Nephron (organoid): ENCODE measurements at regions not wholly inside any gene's neighbourhood (a gene's known extent, or its start where the extent isn't known, plus 50 kb on each side); places are given as distances from the start of the nearest gene placed in this dataset.
"Not testable (repeated sequence)": the region's sequence is repeated elsewhere in the genome, so short reads cannot be mapped to it uniquely, and the experiment has no call there.

Source experiments
- H3K27ac Mint-ChIP-seq, 3 experiments: 2 replicates each; pipeline ENCODE4 v1.8.0; 2020; ENCODE audit warnings: mixed read lengths in 3 of 3, mild to moderate bottlenecking in 2 of 3, moderate library complexity in 1 of 3
- H3K27me3 Mint-ChIP-seq: 2 replicates; pipeline ENCODE4 v1.8.0; 2021; ENCODE audit warnings: low read depth, mild to moderate bottlenecking, moderate library complexity, mixed read lengths
- H3K36me3 Mint-ChIP-seq: 2 replicates; pipeline ENCODE4 v1.8.0; 2020; ENCODE audit warnings: low read depth, mixed read lengths
- H3K4me1 Mint-ChIP-seq: 2 replicates; pipeline ENCODE4 v1.8.0; 2020; ENCODE audit warnings: mixed read lengths
- H3K4me3 Mint-ChIP-seq, 3 experiments: 2 replicates each; pipeline ENCODE4 v1.8.0; 2020; ENCODE audit warnings: mild to moderate bottlenecking in 3 of 3, mixed read lengths in 3 of 3, moderate library complexity in 2 of 3
- H3K9me3 Mint-ChIP-seq: 2 replicates; pipeline ENCODE4 v1.8.0; 2020; ENCODE audit warnings: mixed read lengths
- TF ChIP-seq, protein P1 (sequence below), 3 experiments: fragments of 200-600 bp; sonication (generic); IDR thresholded peaks; one replicate each; pipeline ENCODE4 v1.5.0; 2021; ENCODE audit warnings: antibody characterized with exemption in 3 of 3; ENCODE audit not compliant: unreplicated experiment in 3 of 3

- Mint-ChIP-seq H3K27me3 (no peaks in the 10 kb centered on the region), H3K4me1 (no peaks in the 10 kb centered on the region), H3K9me3 (peaks cover 56% of the 10 kb centered on the region), H3K4me3 (no peak overlapping the region), H3K36me3 (no peaks in the 10 kb centered on the region), H3K27ac (no peak overlapping the region)
- TF ChIP-seq, protein P1, sequence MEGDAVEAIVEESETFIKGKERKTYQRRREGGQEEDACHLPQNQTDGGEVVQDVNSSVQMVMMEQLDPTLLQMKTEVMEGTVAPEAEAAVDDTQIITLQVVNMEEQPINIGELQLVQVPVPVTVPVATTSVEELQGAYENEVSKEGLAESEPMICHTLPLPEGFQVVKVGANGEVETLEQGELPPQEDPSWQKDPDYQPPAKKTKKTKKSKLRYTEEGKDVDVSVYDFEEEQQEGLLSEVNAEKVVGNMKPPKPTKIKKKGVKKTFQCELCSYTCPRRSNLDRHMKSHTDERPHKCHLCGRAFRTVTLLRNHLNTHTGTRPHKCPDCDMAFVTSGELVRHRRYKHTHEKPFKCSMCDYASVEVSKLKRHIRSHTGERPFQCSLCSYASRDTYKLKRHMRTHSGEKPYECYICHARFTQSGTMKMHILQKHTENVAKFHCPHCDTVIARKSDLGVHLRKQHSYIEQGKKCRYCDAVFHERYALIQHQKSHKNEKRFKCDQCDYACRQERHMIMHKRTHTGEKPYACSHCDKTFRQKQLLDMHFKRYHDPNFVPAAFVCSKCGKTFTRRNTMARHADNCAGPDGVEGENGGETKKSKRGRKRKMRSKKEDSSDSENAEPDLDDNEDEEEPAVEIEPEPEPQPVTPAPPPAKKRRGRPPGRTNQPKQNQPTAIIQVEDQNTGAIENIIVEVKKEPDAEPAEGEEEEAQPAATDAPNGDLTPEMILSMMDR (IDR thresholded peaks at IDR 0.05; ENCODE audit: unreplicated experiment in 3 of 3): no peak
Observed at GRCh38 chr14:106378191-106378590, 851.8 kb downstream of the TMEM121 start.

GRCh38 chr14:106380740-106381139, 854.4 kb downstream of the TMEM121 start:
- Mint-ChIP-seq H3K27ac (no peak overlapping the region), H3K36me3 (no peaks in the 10 kb centered on the region), H3K27me3 (no peaks in the 10 kb centered on the region), H3K4me3 (no peak overlapping the region), H3K4me1 (no peaks in the 10 kb centered on the region), H3K9me3 (peaks cover 54% of the 10 kb centered on the region)
- TF ChIP-seq, protein P1 (IDR thresholded peaks at IDR 0.05; ENCODE audit: unreplicated experiment in 3 of 3): no peak

- H3K9me3 Mint-ChIP-seq: peaks cover 70% of the 10 kb centered on the region
- not testable (repeated sequence) for H3K4me1 Mint-ChIP-seq, H3K27me3 Mint-ChIP-seq, H3K36me3 Mint-ChIP-seq, H3K27ac Mint-ChIP-seq, H3K4me3 Mint-ChIP-seq
Observed at GRCh38 chr14:106389186-106389585, 862.8 kb downstream of the TMEM121 start.

GRCh38 chr14:106390401-106390800, 864.0 kb downstream of the TMEM121 start:
- TF ChIP-seq, protein P1 (IDR thresholded peaks at IDR 0.05; ENCODE audit: unreplicated experiment in 3 of 3): no peak
- Mint-ChIP-seq H3K4me1 (no peaks in the 10 kb centered on the region), H3K4me3 (no peak overlapping the region), H3K9me3 (peaks cover 71% of the 10 kb centered on the region), H3K27ac (no peak overlapping the region), H3K27me3 (no peaks in the 10 kb centered on the region), H3K36me3 (peaks cover 5% of the 10 kb centered on the region)

- Mint-ChIP-seq H3K9me3 (peaks cover 70% of the 10 kb centered on the region), H3K36me3 (peaks cover 5% of the 10 kb centered on the region), H3K27ac (no peak overlapping the region), H3K4me1 (no peaks in the 10 kb centered on the region), H3K4me3 (no peak overlapping the region), H3K27me3 (no peaks in the 10 kb centered on the region)
- TF ChIP-seq, protein P1 (IDR thresholded peaks at IDR 0.05; ENCODE audit: unreplicated experiment in 3 of 3): no peak
Observed at GRCh38 chr14:106390947-106391346, 864.6 kb downstream of the TMEM121 start.

DNA sequence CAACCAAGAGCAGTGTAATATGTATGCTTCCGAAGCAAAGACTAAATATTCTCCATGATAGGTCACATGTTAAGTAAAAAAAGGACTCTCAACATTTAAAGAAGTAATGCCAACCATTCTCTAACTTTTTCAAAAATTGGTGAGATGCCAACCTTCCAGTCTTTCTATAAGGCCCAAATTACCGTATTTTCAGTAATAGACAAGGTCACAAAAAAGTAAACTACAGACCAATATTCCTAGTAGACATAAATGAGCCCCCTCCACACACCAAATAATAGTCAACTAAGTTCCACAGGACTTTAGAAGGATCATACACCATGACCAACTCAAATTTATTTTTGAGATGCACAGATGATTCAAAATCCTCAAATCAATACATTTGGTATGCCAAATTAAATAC, 867.4 kb downstream of the TMEM121 start:
- TF ChIP-seq, protein P1 (IDR thresholded peaks at IDR 0.05; ENCODE audit: unreplicated experiment in 3 of 3): no peak
- H3K9me3 Mint-ChIP-seq: peaks cover 67% of the 10 kb centered on the region
- no peaks in the 10 kb centered on the region for H3K27me3 Mint-ChIP-seq
- no peak overlapping the region for H3K27ac Mint-ChIP-seq
- peaks cover 5% of the 10 kb centered on the region for H3K36me3 Mint-ChIP-seq
- H3K4me1 Mint-ChIP-seq: no peaks in the 10 kb centered on the region
- H3K4me3 Mint-ChIP-seq: no peak overlapping the region
